H7 (cell line): ENCODE measurements at regions not wholly inside any gene's neighbourhood (a gene's known extent, or its start where the extent isn't known, plus 50 kb on each side); places are given as distances from the start of the nearest gene placed in this dataset.

ENCODE experiments used
- DNase-seq: peaks from one replicate; pipeline ENCODE4 v3.0.0; 2012
- H3K27me3 ChIP-seq: 2 replicates; pipeline ENCODE4 v1.6.0; 2011; ENCODE audit warnings: mild to moderate bottlenecking, low read length; ENCODE audit not compliant: control insufficient read depth, insufficient read depth
- H3K36me3 ChIP-seq: replicated peaks from 2 replicates; pipeline ENCODE4 v1.5.1; 2011; ENCODE audit warnings: low read length; ENCODE audit not compliant: control insufficient read depth, insufficient read depth
- H3K4me3 ChIP-seq: 2 replicates; pipeline ENCODE4 v1.5.1; 2011; ENCODE audit warnings: low read depth, mild to moderate bottlenecking, control low read depth, low read length, moderate library complexity; ENCODE audit not compliant: insufficient read depth

DNA sequence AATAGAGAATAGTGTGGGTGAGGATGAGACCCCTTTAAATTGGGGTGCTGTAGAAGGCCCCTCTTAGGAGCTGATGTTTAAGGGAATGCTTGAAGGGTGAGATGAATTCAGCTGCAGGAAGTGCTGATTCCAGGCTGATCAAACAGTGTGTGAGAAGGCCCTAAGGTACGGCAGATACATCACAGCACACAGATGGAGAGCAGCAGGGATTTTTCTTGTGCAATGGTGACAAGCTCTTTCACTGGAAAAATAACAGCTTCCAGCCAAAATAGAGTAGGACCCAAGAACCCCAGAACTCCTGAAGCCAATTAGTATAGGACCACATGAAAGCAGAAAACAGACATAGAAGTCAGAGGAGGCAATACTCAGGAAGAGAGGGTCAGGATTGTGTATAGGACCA, 296.9 kb downstream of the ADRA2A start:
- Histone ChIP-seq H3K27me3 (peaks cover under 1% of the 10 kb centered on the region; the same call in 1 of the 2 replicates), H3K4me3 (no peak overlapping the region), H3K36me3 (no peaks in the 10 kb centered on the region)
- no peak for DNase-seq

DNA sequence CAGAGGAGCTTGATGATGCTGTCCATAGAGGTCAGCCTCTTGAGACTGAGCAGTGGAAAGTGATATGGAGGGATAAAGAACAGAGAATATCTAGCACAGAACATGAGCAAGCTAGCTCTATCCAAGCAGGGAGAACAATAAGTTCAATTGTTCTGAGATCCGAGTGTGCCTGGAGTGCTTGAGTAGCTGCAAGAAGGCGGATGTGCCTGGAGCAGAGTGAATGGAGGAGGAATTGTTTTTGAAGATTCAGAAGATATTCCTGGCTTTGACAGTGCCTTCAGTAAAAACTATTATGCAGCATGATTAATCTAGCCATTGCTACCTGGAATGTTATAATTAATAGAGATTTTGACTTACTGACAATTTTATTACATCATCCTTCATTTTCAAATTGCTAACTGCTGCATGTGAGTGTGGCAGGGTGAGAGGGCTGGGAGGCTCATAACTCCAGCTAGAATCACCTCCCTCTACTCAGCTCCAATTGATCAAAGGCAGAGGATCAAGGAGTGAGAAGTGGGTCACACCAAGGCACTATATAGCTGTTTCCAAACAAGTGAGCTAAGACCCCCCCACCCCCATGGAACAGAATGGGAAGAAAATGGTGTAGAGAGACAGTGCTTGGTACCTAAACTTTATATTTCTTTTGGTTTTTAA, 302.8 kb downstream of the ADRA2A start:
- no peaks in the 10 kb centered on the region for H3K36me3 ChIP-seq
- H3K4me3 ChIP-seq = no peak overlapping the region
- no peaks in the 10 kb centered on the region for H3K27me3 ChIP-seq
- DNase-seq = no peak

DNA sequence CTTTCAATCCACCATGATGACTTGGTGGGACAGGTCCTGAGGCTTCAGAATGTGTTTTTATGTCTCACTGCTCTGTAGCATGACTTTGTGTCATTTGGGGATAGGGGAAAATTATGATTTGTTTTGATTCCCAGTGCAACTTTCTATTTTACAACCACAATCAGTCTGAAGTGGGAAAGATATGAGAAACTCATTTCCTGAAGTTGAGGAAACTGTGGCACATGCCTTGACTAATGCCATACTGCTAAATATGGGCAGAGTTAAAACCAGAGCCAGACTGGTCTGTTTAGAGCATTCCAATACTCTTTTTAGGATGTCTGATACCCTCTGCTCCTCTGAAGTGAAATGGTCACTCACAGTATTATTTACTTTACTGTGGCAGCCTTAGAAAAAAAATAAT, 307.7 kb downstream of the ADRA2A start:
- DNase-seq = no peak
- Histone ChIP-seq H3K27me3 (no peaks in the 10 kb centered on the region), H3K4me3 (no peak overlapping the region), H3K36me3 (no peaks in the 10 kb centered on the region)

- H3K4me3 ChIP-seq = no peak overlapping the region
- no peaks in the 10 kb centered on the region for H3K27me3 ChIP-seq
- no peaks in the 10 kb centered on the region for H3K36me3 ChIP-seq
- no peak for DNase-seq
These were observed 314.2 kb downstream of the ADRA2A start for GRCh38 chr10:111390813-111391563.

DNA sequence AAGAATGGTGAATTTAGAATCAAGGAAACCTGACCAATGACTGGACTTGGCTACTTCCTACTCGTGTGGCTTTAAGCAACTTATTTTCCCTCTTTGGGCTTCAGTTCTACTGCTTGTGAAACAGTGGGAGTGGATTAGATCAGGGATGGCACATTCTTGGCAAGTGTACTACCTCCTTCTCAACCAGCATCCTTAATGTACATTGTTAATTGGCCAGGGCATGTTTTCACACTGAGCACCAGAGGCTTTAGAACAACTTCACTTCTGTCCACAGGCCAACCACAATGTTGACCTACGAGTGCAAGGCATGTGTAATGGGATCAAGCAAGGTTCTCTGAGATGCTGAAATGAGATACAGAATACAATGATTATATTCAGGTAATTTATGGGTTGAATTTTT, 315.3 kb downstream of the ADRA2A start:
- H3K27me3 ChIP-seq = no peaks in the 10 kb centered on the region
- no peaks in the 10 kb centered on the region for H3K36me3 ChIP-seq
- no peak for DNase-seq
- no peak overlapping the region for H3K4me3 ChIP-seq

DNA sequence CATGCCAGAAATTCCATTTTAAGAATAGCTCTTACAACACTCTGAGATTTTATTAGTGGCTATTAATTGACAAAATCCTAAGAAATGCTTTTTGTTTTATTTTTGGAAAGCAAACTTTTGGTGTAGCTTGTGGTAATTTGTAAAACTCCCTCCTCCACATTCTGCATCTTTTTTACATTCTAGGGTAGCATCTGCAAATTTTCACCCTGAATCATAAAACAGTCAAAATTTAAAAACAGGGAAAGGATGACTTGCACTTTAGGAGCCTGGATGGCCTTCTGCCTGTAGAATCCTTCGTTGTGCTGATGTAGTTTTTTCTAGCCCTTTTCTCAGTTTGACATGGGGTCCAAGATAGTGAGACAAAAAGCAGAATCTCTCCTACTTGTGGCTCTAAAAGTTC, 316.1 kb downstream of the ADRA2A start:
- no peaks in the 10 kb centered on the region for H3K27me3 ChIP-seq
- DNase-seq = no peak
- H3K36me3 ChIP-seq = no peaks in the 10 kb centered on the region
- H3K4me3 ChIP-seq = no peak overlapping the region

- DNase-seq = no peak
- H3K27me3 ChIP-seq = no peaks in the 10 kb centered on the region
- no peaks in the 10 kb centered on the region for H3K36me3 ChIP-seq
- H3K4me3 ChIP-seq = no peak overlapping the region
These were observed 333.9 kb downstream of the ADRA2A start for GRCh38 chr10:111410740-111411139.

GRCh38 chr10:111425459-111425858, 348.6 kb downstream of the ADRA2A start:
- H3K27me3 ChIP-seq = no peaks in the 10 kb centered on the region
- no peaks in the 10 kb centered on the region for H3K36me3 ChIP-seq
- H3K4me3 ChIP-seq = no peak overlapping the region
- no peak for DNase-seq

DNA sequence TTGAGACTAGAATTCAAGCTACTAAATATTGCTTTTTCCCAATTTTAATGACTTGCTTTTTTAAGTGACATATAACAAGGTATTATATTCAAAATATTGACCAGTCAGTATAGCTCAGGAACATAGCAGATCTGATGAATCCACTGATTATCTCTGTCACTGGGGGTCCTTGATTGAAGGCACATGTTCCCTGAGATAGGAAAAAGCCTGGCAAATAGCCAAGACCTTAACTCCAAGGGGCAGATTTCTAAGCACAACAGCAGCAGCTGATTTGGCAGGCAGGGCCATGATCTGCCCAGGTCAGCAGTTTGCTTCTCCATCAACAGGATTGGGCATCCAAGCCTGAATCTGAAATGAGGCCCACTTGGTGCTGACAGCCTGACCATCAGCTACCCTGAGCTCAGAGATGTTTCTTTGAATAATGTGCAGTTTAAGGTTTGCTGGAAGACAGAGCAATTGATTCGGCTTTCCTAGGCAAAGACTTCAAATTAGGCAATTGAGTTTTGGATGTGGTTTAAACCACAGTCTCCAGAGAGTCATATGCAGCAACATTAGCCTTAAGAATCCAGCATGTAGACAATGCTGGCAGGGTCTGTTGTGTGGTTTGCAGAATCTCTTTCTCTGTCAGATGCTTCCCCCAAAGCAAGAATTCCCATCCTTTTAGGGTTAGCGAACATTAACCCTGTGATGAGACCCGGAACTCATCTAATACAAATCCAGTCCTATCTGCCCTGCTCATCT, 352.6 kb downstream of the ADRA2A start:
- DNase-seq = no peak
- no peaks in the 10 kb centered on the region for H3K36me3 ChIP-seq
- H3K27me3 ChIP-seq = no peaks in the 10 kb centered on the region
- H3K4me3 ChIP-seq = no peak overlapping the region

DNA sequence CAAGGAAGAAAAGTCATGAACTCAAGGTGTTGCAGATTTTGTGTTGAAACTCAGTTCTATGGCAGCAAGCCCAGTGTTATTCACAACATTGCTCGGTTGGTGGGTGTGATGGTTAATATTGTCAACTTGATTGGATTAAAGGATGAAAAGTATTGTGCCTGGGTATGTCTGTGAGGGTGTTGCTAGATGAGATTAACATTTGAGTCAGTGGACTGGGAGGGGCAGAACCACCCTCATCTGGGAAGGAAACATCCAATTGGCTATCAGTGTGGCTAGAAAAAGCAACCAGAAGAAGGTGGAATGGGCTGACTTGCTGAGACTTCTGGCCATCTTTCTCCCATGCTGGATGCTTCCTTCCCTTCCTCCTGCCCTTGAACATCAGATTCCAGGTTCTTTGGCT, 353.2 kb downstream of the ADRA2A start:
- no peak overlapping the region for H3K4me3 ChIP-seq
- H3K36me3 ChIP-seq = no peaks in the 10 kb centered on the region
- no peaks in the 10 kb centered on the region for H3K27me3 ChIP-seq
- DNase-seq = no peak

DNA sequence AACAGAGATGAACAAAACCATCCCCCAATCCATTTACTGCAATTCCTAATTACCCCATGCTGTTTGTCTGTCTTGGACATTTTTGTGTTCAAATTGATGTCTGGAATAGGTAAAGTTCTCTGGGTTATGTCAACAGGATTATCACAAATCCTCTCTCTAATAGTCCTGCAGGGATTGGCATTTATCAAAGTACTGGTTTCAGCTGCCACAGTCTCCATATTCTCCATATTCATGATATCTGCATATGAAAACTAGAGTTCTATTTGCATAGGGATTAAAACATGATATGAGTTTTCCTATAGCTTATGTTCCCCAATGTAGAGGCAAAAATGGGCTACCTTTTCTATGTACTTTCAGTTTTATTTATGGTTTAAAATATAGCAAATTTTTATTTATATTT, 355.8 kb downstream of the ADRA2A start:
- DNase-seq = no peak
- Histone ChIP-seq H3K27me3 (no peaks in the 10 kb centered on the region), H3K36me3 (no peaks in the 10 kb centered on the region), H3K4me3 (no peak overlapping the region)

- Histone ChIP-seq H3K36me3 (no peaks in the 10 kb centered on the region), H3K4me3 (no peak overlapping the region), H3K27me3 (no peaks in the 10 kb centered on the region)
- no peak for DNase-seq
These were observed 359.0 kb downstream of the ADRA2A start for GRCh38 chr10:111435871-111436270.

- H3K36me3 ChIP-seq = no peaks in the 10 kb centered on the region
- no peak for DNase-seq
- H3K27me3 ChIP-seq = no peaks in the 10 kb centered on the region
- H3K4me3 ChIP-seq = no peak overlapping the region
These were observed 362.4 kb downstream of the ADRA2A start for GRCh38 chr10:111439034-111439842.

DNA sequence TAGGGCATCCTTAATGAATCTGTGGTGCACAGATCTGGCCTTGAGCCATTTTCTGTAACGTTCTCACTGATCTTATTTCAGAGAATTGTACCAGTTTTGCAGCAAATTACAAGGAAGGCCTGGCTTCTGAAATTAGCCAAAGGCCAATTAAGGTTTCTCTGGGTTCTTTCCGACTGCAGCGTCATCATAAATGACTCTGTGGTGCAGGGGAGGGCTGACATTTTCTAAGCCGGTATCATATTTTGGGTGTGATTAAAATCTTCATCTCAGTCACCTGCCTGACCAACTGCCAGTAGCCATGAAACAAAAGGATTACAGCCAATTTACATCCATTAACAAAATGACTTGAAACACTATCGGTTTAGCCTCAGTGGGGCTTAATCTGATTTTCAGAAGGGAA, 363.7 kb downstream of the ADRA2A start:
- Histone ChIP-seq H3K4me3 (no peak overlapping the region), H3K36me3 (no peaks in the 10 kb centered on the region), H3K27me3 (no peaks in the 10 kb centered on the region)
- no peak for DNase-seq
